GM19395 (cell line): ENCODE measurements at regions not wholly inside any gene's neighbourhood (a gene's known extent, or its start where the extent isn't known, plus 50 kb on each side); places are given as distances from the start of the nearest gene placed in this dataset.

Source experiments
- ATAC-seq: cut with Tn5 transposase; IDR thresholded peaks from one replicate; pipeline ENCODE4 v1.9.1; 2021; ENCODE audit warnings: mild to moderate bottlenecking, moderate library complexity; ENCODE audit not compliant: unreplicated experiment

GRCh38 chr10:35924759-35925158, 282.7 kb upstream of the FZD8 start:
- ATAC-seq, result no peak

- ATAC-seq, result no peak
Observed at GRCh38 chr10:35922876-35923600, 280.9 kb upstream of the FZD8 start.

- ATAC-seq, result no peak
Observed at GRCh38 chr10:35921866-35922350, 279.8 kb upstream of the FZD8 start.

- no peak for ATAC-seq
Observed at GRCh38 chr10:35916791-35917190, 274.7 kb upstream of the FZD8 start.

- no peak for ATAC-seq
Observed at GRCh38 chr10:35913628-35914027, 271.5 kb upstream of the FZD8 start.

GRCh38 chr10:35912615-35913569, 270.8 kb upstream of the FZD8 start:
- no peak for ATAC-seq

- ATAC-seq, result no peak
Observed at GRCh38 chr10:35911954-35912353, 269.9 kb upstream of the FZD8 start.

GRCh38 chr10:35911233-35911632, 269.1 kb upstream of the FZD8 start:
- ATAC-seq, result no peak

- no peak for ATAC-seq
Observed at GRCh38 chr10:35910234-35910633, 268.1 kb upstream of the FZD8 start.

- ATAC-seq, result no peak
Observed at GRCh38 chr10:35909121-35909720, 267.1 kb upstream of the FZD8 start.

- no peak for ATAC-seq
Observed at GRCh38 chr10:35908451-35908850, 266.4 kb upstream of the FZD8 start.

- ATAC-seq, result no peak
Observed at GRCh38 chr10:35907548-35907947, 265.5 kb upstream of the FZD8 start.

- ATAC-seq, result no peak
Observed at GRCh38 chr10:35906155-35906554, 264.1 kb upstream of the FZD8 start.

GRCh38 chr10:35903021-35903420, 260.9 kb upstream of the FZD8 start:
- no peak for ATAC-seq

GRCh38 chr10:35898716-35899440, 256.8 kb upstream of the FZD8 start:
- no peak for ATAC-seq

GRCh38 chr10:35896001-35896400, 253.9 kb upstream of the FZD8 start:
- no peak for ATAC-seq

GRCh38 chr10:35895331-35895730, 253.2 kb upstream of the FZD8 start:
- ATAC-seq, result no peak

- ATAC-seq, result no peak
Observed at GRCh38 chr10:35892526-35892925, 250.4 kb upstream of the FZD8 start.

- ATAC-seq, result no peak
Observed at GRCh38 chr10:35890676-35891495, 248.8 kb upstream of the FZD8 start.
